ENCODE measurements at regions not wholly inside any gene's neighbourhood (a gene's known extent, or its start where the extent isn't known, plus 50 kb on each side); places are given as distances from the start of the nearest gene placed in this dataset.
A peak's percentile ranks its signal among the peaks of the same experiment; 100 is the strongest.

DNA sequence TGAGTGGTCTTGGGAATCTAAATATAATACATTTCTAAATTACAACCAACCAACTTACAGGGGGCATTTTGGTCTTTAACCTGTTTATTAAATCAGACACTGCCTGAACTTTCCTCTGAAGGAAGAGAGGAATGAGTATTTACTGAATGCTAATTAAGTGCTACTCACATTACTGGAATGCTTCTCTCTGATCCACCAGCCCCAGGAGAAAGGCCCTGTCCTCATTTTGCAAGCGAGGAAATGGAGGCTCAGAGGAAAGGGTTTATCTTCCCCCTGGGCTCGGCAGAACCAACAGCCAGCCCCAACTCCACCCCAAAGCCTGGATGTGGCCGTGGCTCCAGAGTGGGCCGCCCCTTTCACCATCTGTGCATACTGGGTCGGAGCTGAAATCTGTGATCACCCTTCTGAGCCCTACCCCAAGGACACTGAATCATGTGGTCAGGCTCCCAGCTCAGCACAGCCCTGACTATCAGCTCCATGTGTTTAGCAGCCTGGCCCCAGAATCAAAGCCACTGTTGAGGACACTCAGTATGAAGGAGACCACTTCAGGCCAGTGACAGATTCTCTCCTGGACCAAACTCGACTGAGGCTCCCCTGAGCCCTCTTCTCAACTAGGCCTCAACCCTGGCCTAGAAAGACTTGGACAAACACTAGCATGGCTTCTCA lies 56.7 kb upstream of the ENPP6 start:
- Histone ChIP-seq H3K4me1 (peaks cover 0 to 17% (median 11%) of the 10 kb centered on the region in 10 experiments; a peak in 17 of 20 replicates), H3K9me3 (replicated peaks in 1 of 11) (peaks cover 20 to 29% (median 25%) of the 10 kb centered on the region in 11 experiments), H3K4me3 (no peak overlapping the region), H3K9ac (0 out of 22 replicates have a peak overlapping the region, but pooled peaks of 1 of the 11 experiments have one; percentile 10), H4K20me1 (no peaks in the 10 kb centered on the region), H3K4me2 (no peak overlapping the region), H3K36me3 (no peaks in the 10 kb centered on the region; a peak in 1 of 22 replicates), H3K27ac (0 out of 22 replicates have a peak overlapping the region, but pooled peaks of 2 of the 11 experiments have one; percentile 7 to 25), H3K27me3 (no peaks in the 10 kb centered on the region)
- TF ChIP-seq Cebpa-rat (IDR thresholded peaks at IDR 0.05): no peak

GRCh38 chr4:184273166-184274147 lies 55.8 kb upstream of the ENPP6 start:
- Histone ChIP-seq H3K9me3 (replicated peaks in 1 of 11) (peaks cover 20 to 29% (median 25%) of the 10 kb centered on the region in 11 experiments), H3K27me3 (no peaks in the 10 kb centered on the region), H3K4me2 (no peak overlapping the region), H3K4me3 (no peak overlapping the region), H3K27ac (no peak overlapping the region), H3K36me3 (no peaks in the 10 kb centered on the region; a peak in 1 of 22 replicates), H3K9ac (no peak overlapping the region), H4K20me1 (no peaks in the 10 kb centered on the region), H3K4me1 (peaks cover 8 to 26% (median 20%) of the 10 kb centered on the region in 10 experiments)
- TF ChIP-seq Cebpa-rat (IDR thresholded peaks at IDR 0.05): no peak

- H3K4me2 ChIP-seq: no peak overlapping the region
- H3K9me3 ChIP-seq (replicated peaks in 1 of 11): peaks cover 0 to 6% (median 3%) of the 10 kb centered on the region in 11 experiments; a peak in 17 of 22 replicates
- H3K36me3 ChIP-seq: no peaks in the 10 kb centered on the region
- H3K4me1 ChIP-seq: peaks cover 22 to 47% (median 41%) of the 10 kb centered on the region in 10 experiments
- no peaks in the 10 kb centered on the region for H4K20me1 ChIP-seq
- TF ChIP-seq Cebpa-rat (IDR thresholded peaks at IDR 0.05): no peak
- H3K9ac ChIP-seq: no peak overlapping the region
- H3K4me3 ChIP-seq: no peak overlapping the region
- no peak overlapping the region for H3K27ac ChIP-seq
- H3K27me3 ChIP-seq: no peaks in the 10 kb centered on the region
Measured at GRCh38 chr4:184270808-184271413, 53.2 kb upstream of the ENPP6 start.

DNA sequence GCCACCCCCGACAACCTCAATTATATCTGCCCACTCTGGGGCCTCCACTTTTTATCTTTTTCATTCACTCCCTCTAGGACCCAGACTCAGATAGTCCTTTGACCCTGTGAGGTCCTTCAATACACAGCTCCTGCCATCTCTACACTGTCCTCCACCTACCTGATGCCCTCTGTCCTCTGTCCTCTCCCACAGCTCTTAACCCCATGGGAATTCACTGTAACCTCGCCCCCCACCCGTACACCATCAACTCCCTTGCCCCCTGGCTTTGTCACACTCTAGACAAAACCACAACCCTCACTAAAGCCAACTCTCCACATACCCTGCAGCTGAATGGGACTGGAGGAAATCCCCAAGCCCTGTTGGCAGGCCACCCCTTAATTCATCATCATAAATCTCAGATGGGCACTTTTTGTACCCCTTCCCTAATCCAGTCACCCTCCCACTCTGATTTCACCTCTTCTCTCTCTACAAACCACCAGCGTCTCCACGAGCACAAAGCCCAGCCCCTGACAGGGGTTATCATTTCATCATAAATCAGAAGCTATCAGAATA lies 52.3 kb upstream of the ENPP6 start:
- Histone ChIP-seq H4K20me1 (no peaks in the 10 kb centered on the region), H3K27ac (peak overlapping the region in 1 of 11 experiments; percentile 79; a peak in 1 of 22 replicates), H3K36me3 (no peaks in the 10 kb centered on the region), H3K9me3 (replicated peaks in 1 of 11) (peaks cover 0 to 2% (median 0%) of the 10 kb centered on the region in 11 experiments; a peak in 1 of 22 replicates), H3K27me3 (no peaks in the 10 kb centered on the region), H3K4me1 (peaks cover 32 to 56% (median 50%) of the 10 kb centered on the region in 10 experiments), H3K9ac (0 out of 22 replicates have a peak overlapping the region, but pooled peaks of 1 of the 11 experiments have one; percentile 23), H3K4me2 (peak overlapping the region in 8 of 11 experiments; percentile 27 to 81 (median 78); a peak in 14 of 22 replicates), H3K4me3 (no peak overlapping the region)
- no peak for TF ChIP-seq Cebpa-rat (IDR thresholded peaks at IDR 0.05)

DNA sequence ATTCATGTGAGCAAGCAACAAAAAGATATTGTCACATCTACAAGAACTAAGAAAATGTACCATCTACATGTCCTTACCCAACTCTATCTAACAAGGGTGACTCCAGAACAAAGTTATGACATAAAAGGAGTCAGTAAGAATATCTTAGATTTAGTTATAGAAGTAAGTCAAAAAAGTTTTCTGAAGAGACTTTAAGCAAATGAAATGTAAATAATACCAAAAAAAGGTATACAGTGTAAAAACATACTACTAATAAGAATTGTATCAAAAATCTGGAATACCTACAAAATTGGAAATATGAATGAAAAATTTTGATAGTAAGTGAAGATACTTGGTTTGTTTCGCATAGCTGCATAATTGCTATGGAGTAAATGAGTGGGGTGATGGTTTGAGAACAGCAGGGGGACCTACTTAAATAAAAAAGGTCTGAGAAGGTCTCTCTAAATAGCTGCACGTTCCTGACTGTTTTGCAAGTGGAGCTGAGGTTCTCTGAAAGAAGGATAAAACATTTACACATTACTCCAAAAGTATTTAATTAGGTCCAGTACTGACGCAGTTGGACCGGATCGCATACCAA lies 51.0 kb upstream of the ENPP6 start:
- Histone ChIP-seq H3K9me3 (replicated peaks in 1 of 11) (no peaks in the 10 kb centered on the region; a peak in 1 of 22 replicates), H3K27me3 (no peaks in the 10 kb centered on the region), H3K4me1 (peaks cover 34 to 59% (median 50%) of the 10 kb centered on the region in 10 experiments), H3K36me3 (no peaks in the 10 kb centered on the region), H3K4me2 (peak overlapping the region; percentile 68 to 86 (median 78)), H3K27ac (peak overlapping the region; percentile 60 to 87 (median 73); a peak in 21 of 22 replicates), H3K4me3 (peak overlapping the region; percentile 39 to 66 (median 50); a peak in 18 of 20 replicates), H4K20me1 (no peaks in the 10 kb centered on the region), H3K9ac (peak overlapping the region; percentile 60 to 77 (median 68); a peak in 21 of 22 replicates)
- TF ChIP-seq Cebpa-rat (IDR thresholded peaks at IDR 0.05): no peak

- peak overlapping the region; percentile 68 to 86 (median 78) for H3K4me2 ChIP-seq
- H3K36me3 ChIP-seq: no peaks in the 10 kb centered on the region
- peak overlapping the region; percentile 60 to 87 (median 73); a peak in 21 of 22 replicates for H3K27ac ChIP-seq
- peaks cover 41 to 65% (median 53%) of the 10 kb centered on the region in 10 experiments for H3K4me1 ChIP-seq
- no peaks in the 10 kb centered on the region; a peak in 1 of 22 replicates for H3K27me3 ChIP-seq
- H3K9me3 ChIP-seq (replicated peaks in 1 of 11): no peaks in the 10 kb centered on the region; a peak in 1 of 22 replicates
- peak overlapping the region; percentile 39 to 66 (median 50); a peak in 19 of 20 replicates for H3K4me3 ChIP-seq
- no peak for TF ChIP-seq Cebpa-rat (IDR thresholded peaks at IDR 0.05)
- H4K20me1 ChIP-seq: no peaks in the 10 kb centered on the region
- peak overlapping the region; percentile 60 to 77 (median 68); a peak in 21 of 22 replicates for H3K9ac ChIP-seq
Measured at GRCh38 chr4:184267673-184268583, 50.3 kb upstream of the ENPP6 start.

Data from BLaER1 treated with 17β-estradiol and CSF1 and Interleukin-3, amounts not matched to agents 10 nM and 100 nM (cell line).